ENCODE measurements at regions not wholly inside any gene's neighbourhood (a gene's known extent, or its start where the extent isn't known, plus 50 kb on each side); places are given as distances from the start of the nearest gene placed in this dataset.
"Not testable (repeated sequence)": the region's sequence is repeated elsewhere in the genome, so short reads cannot be mapped to it uniquely, and the experiment has no call there.

GRCh38 chr9:117835798-117836197 lies 131.6 kb downstream of the TLR4 start (continued):
- TF ChIP-seq, protein P1, sequence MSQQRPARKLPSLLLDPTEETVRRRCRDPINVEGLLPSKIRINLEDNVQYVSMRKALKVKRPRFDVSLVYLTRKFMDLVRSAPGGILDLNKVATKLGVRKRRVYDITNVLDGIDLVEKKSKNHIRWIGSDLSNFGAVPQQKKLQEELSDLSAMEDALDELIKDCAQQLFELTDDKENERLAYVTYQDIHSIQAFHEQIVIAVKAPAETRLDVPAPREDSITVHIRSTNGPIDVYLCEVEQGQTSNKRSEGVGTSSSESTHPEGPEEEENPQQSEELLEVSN (IDR thresholded peaks at IDR 0.05; ENCODE audit: borderline replicate concordance, low read depth): no peak
- TF ChIP-seq, protein P2, sequence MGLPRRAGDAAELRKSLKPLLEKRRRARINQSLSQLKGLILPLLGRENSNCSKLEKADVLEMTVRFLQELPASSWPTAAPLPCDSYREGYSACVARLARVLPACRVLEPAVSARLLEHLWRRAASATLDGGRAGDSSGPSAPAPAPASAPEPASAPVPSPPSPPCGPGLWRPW (IDR thresholded peaks at IDR 0.05): no peak

DNA sequence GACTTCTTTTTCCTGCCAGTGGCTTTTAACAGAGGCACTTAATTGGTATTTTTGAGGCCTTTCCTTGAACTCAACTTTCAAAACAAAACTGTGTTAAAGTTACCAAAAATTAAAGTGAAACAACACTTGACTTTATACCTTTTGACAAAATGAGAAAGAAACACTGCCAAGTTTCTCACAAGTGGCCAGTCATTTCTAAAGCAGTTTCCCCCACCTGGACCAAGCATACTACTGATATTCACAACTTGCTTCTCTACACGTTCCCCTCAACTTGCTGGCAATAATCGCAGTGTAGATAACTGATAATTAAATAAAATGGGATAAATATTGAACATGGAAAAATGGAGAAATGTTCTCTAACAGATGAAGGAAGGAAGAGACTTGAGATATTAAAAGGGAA lies 135.7 kb downstream of the TLR4 start:
- POLR2A ChIA-PET: no interaction called here
- DNase-seq (ENCODE audit: low read depth in 1 of 2, low spot score in 1 of 2) (no peak), FAIRE-seq (no peak), ATAC-seq (no peak)
- no peak overlapping the region for H3K27ac ChIP-seq
- no peaks in the 10 kb centered on the region for H3K9me3 ChIP-seq
- H3K4me1 ChIP-seq: no peaks in the 10 kb centered on the region
- no peak overlapping the region for H3K4me3 ChIP-seq
- WGBS (ENCODE audit: missing lambda C conversion rate): 4% methylated on average over 2 of the region's 2 CpGs
- no peak for TF ChIP-seq JUN (IDR thresholded peaks at IDR 0.05)
- TF ChIP-seq RCOR1 (IDR thresholded peaks at IDR 0.05; ENCODE audit: low read depth, low read length): no peak
- TF ChIP-seq HEYL (CRISPR knock-in tag; IDR thresholded peaks at IDR 0.05): no peak
- TF ChIP-seq, protein P3, sequence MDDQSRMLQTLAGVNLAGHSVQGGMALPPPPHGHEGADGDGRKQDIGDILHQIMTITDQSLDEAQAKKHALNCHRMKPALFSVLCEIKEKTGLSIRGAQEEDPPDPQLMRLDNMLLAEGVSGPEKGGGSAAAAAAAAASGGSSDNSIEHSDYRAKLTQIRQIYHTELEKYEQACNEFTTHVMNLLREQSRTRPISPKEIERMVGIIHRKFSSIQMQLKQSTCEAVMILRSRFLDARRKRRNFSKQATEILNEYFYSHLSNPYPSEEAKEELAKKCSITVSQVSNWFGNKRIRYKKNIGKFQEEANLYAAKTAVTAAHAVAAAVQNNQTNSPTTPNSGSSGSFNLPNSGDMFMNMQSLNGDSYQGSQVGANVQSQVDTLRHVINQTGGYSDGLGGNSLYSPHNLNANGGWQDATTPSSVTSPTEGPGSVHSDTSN (IDR thresholded peaks at IDR 0.05): no peak
- TF ChIP-seq ZNF302 (CRISPR knock-in tag; IDR thresholded peaks at IDR 0.05): no peak
- TF ChIP-seq POLR2AphosphoS2 (conservative IDR thresholded peaks at IDR 0.05; ENCODE audit: low read length): no peak
- TF ChIP-seq EHMT2 (IDR thresholded peaks at IDR 0.05; ENCODE audit: low read depth): no peak
- TF ChIP-seq REST (IDR thresholded peaks at IDR 0.05): no peak
- TF ChIP-seq, protein P4, sequence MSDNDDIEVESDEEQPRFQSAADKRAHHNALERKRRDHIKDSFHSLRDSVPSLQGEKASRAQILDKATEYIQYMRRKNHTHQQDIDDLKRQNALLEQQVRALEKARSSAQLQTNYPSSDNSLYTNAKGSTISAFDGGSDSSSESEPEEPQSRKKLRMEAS (IDR thresholded peaks at IDR 0.05): no peak
- no peak for TF ChIP-seq NR3C1 (IDR thresholded peaks at IDR 0.05)
- TF ChIP-seq RNF2 (IDR thresholded peaks at IDR 0.05; ENCODE audit: borderline replicate concordance, low read depth): no peak
- no peak for TF ChIP-seq JUNB (IDR thresholded peaks at IDR 0.05)
- TF ChIP-seq, protein P2 (IDR thresholded peaks at IDR 0.05): no peak
- TF ChIP-seq TP53 (CRISPR knock-in tag; IDR thresholded peaks at IDR 0.05): no peak
- no peak for TF ChIP-seq CEBPB (IDR thresholded peaks at IDR 0.05)
- CTCF ChIA-PET: no interaction called here
- no peak overlapping the region for H3K4me2 ChIP-seq

DNA sequence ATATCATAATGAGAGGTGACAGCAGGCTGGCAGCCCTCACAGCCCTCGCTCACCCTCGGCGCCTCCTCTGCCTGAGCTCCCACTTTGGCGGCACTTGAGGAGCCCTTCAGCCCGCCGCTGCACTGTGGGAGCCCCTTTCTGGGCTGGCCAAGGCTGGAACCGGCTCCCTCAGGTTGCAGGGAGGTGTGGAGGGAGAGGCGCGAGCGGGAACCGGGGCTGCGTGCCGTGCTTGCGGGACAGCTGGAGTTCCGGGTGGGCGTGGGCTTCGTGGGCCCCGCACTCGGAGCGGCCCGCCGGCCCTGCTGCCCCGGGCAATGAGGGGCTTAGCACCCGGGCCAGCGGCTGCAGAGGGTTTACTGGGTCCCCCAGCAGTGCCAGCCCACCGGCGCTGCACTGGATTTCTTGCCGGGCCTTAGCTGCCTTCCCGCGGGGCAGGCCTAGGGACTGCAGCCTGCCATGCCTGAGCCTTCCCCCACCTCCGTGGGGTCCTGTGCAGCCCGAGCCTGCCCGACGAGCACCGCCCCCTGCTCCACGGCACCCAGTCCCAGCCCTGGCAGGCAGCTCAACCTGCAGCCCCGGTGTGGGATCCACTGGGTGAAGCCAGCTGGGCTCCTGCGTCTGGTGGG lies 147.7 kb downstream of the TLR4 start:
- FAIRE-seq; DNase-seq (ENCODE audit: low read depth in 1 of 2, low spot score in 1 of 2); H3K27ac ChIP-seq; ATAC-seq; CTCF ChIA-PET; H3K9me3 ChIP-seq; H3K4me2 ChIP-seq; H3K4me1 ChIP-seq; H3K4me3 ChIP-seq; POLR2A ChIA-PET: not testable (repeated sequence)
- WGBS (ENCODE audit: missing lambda C conversion rate): 28% methylated on average over 23 of the region's 38 CpGs

Data from A549 (cell line).